CD4-positive, alpha-beta T cell treated with Interleukin-6 for 4 hours (primary cell): ENCODE measurements at regions not wholly inside any gene's neighbourhood (a gene's known extent, or its start where the extent isn't known, plus 50 kb on each side); places are given as distances from the start of the nearest gene placed in this dataset.
"Not testable (repeated sequence)": the region's sequence is repeated elsewhere in the genome, so short reads cannot be mapped to it uniquely, and the experiment has no call there.

Experiments used
- DNase-seq: peaks from one replicate; pipeline ENCODE4 v3.0.0-alpha.2; 2020; ENCODE audit warnings: mixed read lengths

DNA sequence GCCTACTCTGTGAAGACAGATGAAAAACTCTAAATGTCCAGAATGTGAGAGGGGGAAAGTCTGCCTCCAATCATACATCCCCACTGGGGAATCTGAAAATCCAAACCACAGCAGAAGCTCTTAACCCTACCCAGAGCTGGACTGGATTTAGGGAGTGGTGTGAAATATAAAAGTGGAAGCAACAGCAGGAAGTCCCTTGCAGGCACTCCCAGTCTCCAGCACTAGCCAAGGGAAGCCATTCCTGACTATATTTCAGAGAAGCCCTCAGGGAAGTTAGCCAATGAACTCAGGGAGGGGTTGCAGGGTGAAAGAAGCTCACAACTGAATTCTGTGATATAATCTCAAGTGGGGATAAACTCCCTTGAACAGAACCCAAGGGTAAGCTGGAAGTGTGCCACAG, 51.5 kb downstream of the CRPPA start:
- no peak for DNase-seq

DNA sequence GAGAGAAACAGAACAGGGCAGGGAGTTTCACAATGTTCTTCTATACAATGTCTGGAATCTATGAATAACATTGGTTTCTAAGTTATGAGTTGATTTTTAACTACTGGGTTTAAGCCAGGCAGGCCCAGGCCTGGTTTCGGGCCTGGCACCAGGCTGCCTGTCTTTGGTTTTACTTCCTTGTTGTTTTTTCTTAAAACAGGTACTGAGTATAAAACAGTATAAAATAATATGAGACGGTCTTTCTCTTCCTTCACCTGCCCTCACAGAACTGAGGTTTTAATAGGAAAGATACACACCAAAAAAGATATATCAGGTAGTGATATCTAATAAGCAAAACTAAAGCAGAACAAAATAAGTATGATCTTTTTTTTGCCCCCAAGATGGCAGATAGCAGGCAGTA, 52.0 kb downstream of the CRPPA start:
- not testable (repeated sequence) for DNase-seq

DNA sequence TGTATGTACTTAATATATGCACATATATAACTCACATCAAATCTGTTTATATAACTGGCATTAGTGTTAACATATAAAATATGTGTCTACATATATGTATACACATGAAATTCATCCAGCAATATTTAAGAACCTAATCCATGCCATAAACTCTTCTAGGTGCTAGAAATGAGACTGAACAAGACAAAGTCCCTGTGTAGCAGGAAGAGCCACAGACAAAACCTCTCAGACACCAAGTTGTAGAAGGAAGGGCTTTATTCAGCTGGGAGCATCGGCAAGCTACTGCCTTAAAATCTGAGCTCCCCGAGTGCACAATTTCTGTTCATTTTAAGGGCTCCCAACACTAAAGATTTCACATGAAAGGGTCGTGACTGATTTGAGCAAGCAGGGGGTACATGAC, 52.5 kb downstream of the CRPPA start:
- no peak for DNase-seq

DNA sequence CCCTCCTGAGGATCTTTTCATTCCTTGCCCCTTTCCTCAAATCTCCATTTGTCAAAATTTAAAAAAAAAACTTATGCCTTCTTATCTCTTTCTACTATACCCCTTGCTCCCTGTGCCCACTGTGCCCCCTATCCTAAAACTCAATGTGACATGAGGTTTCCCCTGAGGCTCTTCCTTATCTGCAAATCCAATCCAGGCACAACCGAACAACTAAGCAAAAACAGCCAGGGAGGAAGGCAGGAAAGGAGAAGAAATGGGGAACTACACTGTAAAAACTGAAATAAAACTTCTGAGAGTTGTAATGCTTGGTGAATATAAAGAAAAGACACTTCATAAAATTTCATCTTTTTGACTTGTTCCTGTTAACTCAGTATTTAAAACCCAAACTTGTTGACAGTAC, 54.2 kb downstream of the CRPPA start:
- no peak for DNase-seq

DNA sequence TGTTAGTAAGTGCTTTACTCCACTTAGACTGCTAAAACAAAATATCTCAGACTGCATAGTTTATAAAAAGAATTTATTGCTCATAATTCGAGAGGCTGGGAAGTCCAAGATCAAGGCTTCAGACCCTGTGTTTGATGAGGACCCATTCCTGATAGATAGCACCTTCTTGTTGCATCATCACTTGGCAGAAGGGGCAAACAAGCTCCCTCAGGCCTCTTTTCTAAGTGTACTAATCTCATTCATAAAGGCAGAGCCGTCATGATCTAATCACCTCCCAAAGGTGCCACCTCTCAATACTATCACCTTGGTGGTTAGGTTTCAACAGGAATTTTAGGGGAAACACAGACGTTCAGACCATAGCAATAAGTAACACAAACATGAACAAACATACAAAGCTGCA, 55.4 kb downstream of the CRPPA start:
- no peak for DNase-seq

DNA sequence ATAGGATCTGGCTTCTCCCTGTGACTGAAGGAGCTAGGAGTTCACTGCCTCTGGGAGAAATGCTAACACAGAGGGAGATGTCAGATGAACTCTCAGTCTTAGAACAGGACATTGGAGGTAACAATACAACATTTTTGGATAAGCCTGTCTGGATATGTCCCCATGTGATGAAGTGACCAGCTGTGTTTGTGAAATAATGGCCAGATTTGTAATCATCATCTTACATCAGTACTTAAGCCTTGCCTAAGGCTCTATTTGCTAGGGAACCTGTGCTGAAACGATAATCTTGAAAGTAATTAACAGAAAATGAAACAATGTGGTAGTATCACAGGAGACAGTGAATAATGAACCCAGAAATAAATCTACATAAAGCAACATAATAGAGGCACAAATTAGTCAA, 56.2 kb downstream of the CRPPA start:
- DNase-seq, result no peak

DNA sequence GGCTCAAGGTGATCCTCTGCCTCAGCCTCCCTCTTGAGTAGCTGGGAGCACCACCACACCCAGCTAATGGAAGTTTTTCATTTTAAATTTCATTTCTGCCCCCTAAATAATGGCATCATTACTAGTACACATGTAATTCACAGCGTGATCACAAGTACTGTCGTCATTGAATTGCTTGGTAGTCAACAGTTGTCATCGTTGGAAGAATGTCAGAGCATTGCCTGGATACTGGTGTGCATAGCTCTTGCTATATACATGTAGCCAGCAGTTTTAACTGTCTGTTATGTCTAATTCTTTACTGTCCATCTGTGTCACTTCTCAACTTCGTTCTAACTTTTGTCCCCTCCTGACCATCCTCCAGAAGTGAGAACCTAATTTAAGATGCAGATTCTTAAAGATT, 62.1 kb downstream of the CRPPA start:
- DNase-seq, result no peak

DNA sequence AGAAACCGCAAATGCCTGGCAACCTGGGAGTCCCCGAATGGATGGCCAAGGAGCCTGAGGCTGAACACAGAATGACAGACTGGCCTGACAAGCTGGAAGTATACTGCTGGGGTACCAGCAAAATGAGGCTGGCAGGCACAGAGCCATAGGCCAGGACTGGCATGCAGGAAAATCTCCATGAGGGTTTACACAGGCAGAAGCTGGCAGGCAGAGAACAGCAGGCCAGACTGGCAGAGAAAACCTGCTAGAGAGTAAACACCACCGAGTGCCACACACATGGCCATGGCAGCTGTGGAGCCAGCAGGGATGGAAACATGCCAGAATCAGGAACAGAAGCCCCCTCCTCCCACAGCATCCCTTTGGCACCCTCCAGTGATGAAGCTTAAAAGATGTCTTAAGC, 63.4 kb downstream of the CRPPA start:
- no peak for DNase-seq

DNA sequence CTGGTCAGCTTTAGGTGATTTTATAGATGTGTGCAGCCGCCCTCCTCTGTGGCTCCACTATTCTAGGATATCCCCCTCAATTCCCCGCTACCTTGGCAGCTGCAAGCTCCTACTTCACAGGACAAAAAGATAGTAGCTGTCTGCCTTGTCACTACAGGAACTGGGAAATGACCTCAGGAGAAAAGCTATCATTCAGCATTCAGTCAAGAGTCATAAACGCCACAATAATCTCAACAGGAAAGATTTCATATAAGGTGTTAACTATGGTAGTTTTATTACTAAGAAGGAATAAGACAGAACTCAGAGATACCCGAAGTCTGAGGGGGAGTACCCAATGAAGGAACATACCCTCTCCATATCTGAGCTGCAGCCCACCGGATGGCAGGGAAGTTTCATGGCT, 63.9 kb downstream of the CRPPA start:
- no peak for DNase-seq

DNA sequence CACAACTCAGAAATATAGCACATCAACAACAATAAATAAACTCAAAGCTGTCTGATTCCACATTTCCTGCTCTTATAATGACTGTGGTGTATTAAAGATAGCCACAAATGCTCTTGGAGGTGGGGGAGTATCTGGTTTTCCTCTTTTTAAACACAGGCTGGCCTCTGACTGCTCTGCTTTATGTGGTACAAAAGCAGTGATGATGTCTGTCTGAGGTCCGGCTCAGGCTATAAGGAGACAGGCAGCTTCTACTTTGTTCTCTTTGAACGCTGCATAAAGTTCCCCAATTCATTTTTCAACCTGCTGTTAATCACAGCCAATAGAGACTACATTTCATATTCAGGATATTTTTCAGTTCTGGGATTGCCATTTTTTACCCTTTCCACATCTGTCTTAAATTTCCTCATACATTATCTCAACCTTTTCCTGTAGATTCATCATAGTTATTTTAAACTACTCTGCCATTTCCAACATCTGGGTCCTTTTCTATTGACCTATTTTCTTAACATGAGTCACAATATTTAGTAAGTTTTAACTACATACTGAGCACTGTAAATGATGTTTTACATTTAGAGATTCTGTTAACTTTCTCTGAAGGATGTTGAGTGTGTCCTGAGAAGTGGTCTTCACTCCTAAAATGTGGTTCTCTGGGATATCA, 64.9 kb downstream of the CRPPA start:
- DNase-seq, result no peak

DNA sequence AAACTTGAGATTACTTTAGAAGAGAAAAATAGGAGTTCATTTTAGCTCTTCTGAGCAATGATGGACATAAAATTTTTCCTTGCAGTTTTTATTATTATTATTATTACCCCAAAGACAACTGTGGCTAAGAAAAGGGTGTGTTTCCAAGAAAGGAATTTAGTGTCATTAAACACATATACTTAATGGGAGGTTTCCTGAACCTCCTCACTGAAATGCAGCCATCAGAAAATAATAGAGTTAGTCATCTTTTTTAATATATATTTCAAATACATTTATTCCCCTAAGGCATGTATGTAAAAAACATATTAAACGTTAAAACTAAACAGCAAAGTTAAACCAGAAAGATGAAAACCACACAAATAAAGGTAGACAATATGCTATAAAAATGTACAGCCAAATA, 66.8 kb downstream of the CRPPA start:
- no peak for DNase-seq

DNA sequence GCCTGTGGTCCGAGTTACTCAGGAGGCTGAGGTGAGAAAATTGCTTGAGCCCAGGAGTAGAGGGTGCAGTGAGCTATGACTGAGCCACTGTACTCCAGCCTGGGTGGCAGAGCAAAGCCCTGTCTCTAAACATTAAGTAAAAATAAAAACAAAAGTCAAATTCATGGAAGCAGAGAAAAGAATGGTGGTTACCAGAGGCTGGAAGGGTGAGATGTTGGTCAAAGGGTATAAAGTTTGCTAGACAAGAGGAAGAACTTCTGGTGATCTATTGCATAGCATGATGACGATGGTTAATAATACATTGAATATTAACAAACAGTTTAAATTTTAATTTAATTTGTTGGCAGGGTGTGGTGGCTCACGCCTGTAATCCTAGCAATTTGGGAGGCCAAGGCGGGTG, 68.1 kb downstream of the CRPPA start:
- DNase-seq, result no peak

DNA sequence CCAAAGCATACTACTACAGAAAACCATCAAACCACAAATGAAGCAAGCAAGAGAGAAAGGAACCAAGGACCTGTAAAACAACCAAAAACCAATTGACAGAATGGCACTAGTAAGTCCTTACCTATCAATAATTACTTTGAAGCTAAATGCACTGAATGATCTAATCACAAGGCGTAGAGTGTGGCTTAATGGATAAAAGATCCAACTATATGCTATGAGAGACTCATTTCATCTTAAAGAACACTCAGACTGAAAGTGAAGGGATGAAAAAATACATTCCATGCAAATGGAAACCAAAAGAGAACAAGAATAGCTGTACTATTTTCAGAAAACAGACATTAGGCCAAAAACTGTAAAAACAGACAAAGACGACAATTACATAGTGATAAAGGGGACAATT, 70.7 kb downstream of the CRPPA start:
- DNase-seq, result no peak

DNA sequence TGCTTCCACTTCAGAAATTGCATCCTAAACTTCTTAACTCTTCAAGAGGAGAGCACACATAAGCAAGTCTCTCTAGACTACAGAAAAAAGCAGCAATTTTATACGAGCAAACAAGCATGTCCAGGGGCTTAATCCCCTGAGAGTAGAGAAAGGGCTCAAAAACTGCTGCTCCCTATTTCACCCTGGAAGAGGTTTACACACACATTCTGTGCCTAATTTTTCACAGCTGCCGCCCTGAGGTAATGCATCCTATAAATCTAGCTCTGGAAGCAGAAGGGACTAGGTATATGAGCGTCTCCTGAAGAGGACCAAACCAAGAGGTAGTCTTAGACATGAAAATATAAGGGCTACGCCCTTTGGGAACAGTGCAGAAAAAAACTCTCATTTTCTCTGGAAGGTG, 73.1 kb downstream of the CRPPA start:
- DNase-seq, result no peak

DNA sequence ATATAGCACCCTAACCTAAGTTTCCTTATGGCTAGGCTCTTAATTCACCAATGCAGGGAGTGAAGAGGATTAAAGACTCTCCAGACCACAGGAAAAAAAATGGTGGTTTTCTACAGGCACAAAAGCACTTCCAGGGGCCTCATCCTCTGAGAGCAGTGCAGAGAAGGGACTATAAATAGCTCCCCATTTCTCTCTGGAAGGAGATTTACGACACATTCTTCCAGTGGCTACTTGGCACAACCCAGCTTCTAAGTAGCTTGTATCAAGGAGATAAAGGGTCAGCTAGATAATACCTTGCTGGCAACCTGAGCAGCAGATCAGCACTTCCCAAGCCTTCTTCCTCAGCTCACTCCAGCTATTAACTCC, 73.5 kb downstream of the CRPPA start:
- no peak for DNase-seq

DNA sequence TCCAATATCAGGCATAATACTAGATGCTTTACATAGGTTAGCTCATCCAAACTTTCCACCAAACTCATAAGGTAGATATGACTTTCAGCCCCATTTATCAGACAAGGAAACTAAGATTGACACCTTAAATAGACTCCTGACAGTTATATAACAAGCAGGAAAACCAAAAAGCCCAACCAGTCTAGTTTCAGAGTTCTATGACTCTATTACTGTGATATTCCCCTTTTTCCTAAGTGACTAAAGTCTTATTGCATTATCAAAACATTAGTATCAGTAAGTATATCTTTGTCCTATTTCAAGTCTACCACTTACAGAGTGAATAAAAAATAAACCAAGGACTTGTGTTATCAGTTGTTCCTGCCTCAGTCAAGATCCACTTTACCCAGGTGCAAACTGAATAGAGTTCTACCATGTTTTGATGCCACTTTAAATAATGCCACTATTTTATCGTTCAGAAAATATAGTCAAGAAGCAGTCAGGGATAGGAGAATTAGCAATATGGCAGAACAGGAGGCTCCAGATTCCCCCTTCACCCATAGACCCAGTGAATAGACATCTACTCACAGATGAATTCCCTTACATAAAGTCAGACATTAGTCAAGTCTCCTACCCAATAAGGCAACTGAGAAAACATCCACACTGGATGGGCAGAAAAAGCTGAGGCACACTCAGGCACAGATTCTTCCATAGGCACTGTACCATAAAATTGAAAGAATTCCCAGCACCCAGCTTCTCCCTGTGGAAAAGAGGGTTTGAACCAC, 74.1 kb downstream of the CRPPA start:
- no peak for DNase-seq

DNA sequence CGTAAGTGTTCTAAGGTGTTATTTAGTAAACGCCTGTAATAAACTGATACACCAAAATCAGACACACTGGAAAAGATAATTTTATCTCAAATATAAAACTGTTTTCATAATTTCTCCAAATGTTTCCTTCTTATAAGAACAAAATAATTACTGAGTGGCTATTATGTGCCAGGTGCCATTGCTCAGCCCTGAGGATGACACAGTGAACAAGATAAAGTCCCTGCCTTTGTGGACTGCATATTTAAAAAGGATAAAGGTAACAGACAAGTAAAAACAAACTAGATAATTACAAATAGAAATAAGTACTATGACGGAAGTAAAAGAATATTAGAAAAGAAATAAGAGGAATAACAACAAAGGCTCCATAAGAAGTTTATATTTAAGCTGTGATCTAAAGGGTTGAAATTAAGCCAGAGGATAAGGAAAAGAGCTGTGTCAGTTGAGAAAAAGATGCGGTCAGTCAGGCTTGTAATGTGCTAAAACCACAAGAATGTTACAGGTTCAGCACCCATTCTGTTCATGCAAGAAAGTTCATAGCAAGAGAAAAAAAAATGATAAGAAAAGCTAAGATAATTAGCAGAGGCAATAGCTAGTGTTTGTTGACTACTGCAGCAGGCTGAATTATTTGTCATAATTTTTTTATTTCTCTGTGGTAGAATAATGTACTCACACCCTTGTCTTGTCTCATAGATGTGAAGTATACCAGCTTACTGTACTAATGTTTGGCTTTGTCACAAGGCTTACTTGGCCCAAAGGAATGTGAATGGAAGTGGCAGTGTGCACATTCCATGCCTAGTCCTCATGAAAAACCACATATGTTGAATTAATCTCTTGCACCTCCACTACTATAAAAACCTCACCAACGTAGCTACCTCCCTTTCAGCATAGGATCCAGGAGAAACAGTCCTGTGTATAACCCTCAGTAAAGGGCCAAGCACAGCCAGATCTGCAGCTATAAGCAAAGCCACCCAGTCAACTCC, 75.1 kb downstream of the CRPPA start:
- no peak for DNase-seq

DNA sequence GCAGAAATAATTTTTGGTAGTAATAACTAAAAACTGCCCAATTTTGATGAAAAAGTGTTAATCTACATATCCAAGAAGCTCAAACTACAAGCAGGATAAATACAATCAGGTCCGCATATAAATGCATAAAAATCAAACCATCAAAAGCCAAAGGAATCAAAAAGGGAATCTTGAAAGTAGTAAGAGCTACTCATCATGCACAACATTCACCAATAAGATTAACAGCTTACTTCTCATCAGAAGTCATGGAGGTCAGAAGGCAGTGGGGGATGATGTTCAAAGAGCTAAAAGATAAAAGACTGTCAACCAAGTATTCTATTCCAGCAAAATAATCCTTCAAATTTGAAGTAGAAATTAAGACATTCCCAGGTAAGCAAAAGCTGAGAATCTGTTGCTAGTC, 76.4 kb downstream of the CRPPA start:
- DNase-seq, result no peak

DNA sequence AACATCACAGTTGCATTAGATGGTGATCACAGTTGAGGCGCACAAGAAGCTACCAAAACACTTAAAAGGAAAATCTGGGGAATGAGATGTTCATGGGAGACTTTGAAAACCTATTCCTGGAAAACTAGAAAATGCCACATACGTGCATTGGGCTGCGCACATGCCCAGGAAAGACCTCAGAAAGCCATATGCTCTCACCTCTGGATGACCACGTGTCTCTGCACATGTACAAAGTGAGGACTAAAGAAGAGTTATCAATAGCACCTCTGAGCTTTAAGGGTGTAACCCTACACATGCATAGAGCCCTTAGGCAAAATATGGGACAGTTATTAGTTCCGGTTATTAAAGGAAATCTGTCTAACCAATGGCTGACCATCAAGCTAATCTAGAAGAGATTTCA, 77.7 kb downstream of the CRPPA start:
- DNase-seq, result no peak

DNA sequence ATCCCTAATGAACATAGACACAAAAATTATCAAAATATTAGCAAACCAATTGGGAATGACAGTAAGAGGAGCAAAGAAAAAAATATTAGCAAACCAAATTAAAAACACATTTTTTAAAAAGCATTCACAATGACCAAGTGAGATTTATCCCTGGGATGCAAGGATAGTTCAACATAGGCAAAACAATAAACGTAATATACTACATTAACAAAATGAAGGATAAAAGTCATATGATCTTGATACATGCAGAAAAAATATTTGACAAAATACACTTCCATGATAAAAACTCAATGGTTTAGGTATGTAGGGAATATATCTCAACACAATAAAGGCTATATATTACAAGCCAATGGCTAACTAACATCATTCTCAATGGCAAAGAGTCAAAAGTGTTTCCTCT, 83.3 kb downstream of the CRPPA start:
- DNase-seq, result no peak

DNA sequence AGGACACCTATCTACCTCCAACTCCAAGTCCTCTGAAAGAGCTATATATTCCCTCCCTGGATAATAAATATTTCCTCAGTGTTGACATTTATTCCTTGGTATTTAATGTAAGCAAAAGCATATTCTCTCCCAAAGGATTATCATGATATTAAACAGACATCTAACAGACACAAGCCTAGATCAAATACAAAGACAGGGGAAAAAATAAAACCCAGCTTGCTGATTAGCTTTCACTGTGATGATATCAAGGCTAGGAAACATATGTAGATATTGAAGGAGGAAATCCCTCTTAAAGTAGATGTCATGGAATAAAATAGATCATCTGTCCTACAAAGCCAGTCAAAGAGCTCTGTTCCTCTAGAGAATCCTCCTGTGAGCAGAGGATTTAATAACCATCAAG, 95.2 kb downstream of the CRPPA start:
- DNase-seq, result no peak

DNA sequence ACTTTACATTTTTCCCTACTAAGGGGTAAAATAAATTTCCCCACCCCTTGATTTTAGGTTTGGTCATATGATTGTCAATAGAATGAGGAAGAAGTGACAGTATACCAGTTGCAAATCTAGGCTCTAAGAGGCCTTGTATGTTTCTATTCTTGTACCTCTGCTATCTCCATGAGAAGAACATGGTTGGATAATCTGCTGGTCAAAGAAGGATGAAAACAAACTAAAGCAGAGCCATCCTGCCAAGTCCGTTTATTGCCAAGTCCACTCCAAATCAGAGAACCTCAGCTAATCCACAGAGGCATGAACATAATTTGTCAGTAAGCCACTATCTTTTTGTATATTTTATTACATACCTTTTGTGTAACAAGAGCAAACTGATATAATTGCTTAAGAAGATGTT, 98.0 kb downstream of the CRPPA start:
- no peak for DNase-seq

DNA sequence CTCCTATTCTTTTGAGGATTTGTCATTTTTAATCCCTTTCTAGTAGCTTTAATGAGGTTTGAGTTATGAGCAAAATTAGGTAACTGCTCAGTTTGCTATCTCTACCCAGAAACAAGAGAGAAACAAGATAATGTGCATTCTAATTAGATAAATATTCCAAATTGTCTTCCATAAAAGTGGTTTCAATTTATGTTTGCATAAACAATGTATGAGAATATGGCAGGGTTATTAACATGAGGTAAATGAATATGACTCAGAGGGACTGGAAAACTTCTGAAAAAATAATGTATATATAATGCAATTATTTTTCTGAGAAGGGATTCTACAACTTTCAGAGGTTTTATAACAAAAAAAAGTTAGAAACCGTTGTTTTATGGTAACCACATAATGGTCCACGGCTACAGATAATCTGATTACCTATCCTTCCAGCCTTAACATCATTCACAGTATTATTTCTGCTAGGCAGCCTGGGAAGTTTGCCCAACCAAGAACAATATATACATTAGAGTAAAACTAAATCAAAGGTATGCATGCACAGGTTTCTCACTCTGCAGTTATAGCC, 101.2 kb downstream of the CRPPA start:
- no peak for DNase-seq
